GM12878 (cell line): ENCODE measurements at regions not wholly inside any gene's neighbourhood (a gene's known extent, or its start where the extent isn't known, plus 50 kb on each side); places are given as distances from the start of the nearest gene placed in this dataset.

ENCODE experiments used
- ATAC-seq: fragments of 200-7000 bp; cut with Tn5 transposase; 3 replicates; pipeline ENCODE4 v1.9.1; 2020; ENCODE audit warnings: mild to moderate bottlenecking, moderate library complexity
- BruUV-seq: library from RNA; stranded (reverse); fragments of 400-500 nt; replicated peaks from 2 replicates; lab custom pipeline; 2021; lab: Mats Ljungman, UMichigan
- CTCF ChIA-PET: fragments of 300-600 bp; sonication (Branson Sonifier 250); formaldehyde crosslinking; extraction: SDS; loops from one replicate; lab custom pipeline; 2021; ENCODE audit warnings: inconsistent platforms; lab: Yijun Ruan, JAX
- POLR2A ChIA-PET: fragments of 350-600 bp; formaldehyde crosslinking; extraction: SDS; loops from one replicate; lab custom pipeline; 2021; ENCODE audit warnings: inconsistent platforms; lab: Charles Lee
- RAD21 ChIA-PET: fragments of 300-600 bp; sonication (Branson Sonifier 250); formaldehyde crosslinking; loops from one replicate; lab custom pipeline; 2023; ENCODE audit warnings: antibody characterized with exemption; ENCODE audit not compliant: unreplicated experiment; lab: Charles Lee
- SMC1A ChIA-PET: fragments of 300-600 bp; sonication (Branson Sonifier 250); formaldehyde crosslinking; loops from one replicate; lab custom pipeline; 2023; ENCODE audit not compliant: unreplicated experiment, uncharacterized antibody; lab: Charles Lee
- DNase-seq: peaks from one replicate; pipeline ENCODE4 v3.0.0-alpha.2; 2011; ENCODE audit warnings: low read depth, low spot score
- FAIRE-seq: peaks from 3 replicates; lab custom pipeline; 2011; peaks lifted over from hg19 to GRCh38; lab: Jason Lieb, UNC
- H2AFZ ChIP-seq: 2 replicates; pipeline ENCODE4 v1.6.0; 2011; ENCODE audit warnings: low read depth, low read length, control low read depth; ENCODE audit not compliant: control insufficient read depth
- H3K27ac ChIP-seq: 2 replicates; pipeline ENCODE4 v1.5.1; 2011; ENCODE audit warnings: control low read depth; ENCODE audit not compliant: control insufficient read depth, insufficient read depth
- H3K27me3 ChIP-seq, 2 experiments: replicated peaks in 1 of 2; 2 replicates each; pipeline versions ENCODE4 v1.6.0 to v1.6.1; 2011; ENCODE audit warnings: low read length in 1 of 2; ENCODE audit not compliant: control insufficient read depth in 2 of 2, insufficient read depth in 2 of 2
- H3K36me3 ChIP-seq, 2 experiments: 2 replicates each; pipeline ENCODE4 v1.5.1; 2011; ENCODE audit warnings: low read length in 1 of 2; ENCODE audit not compliant: control insufficient read depth in 2 of 2, insufficient read depth in 2 of 2
- H3K4me1 ChIP-seq: 2 replicates; pipeline ENCODE4 v1.6.1; 2011; ENCODE audit warnings: mild to moderate bottlenecking, low read length, moderate library complexity, mixed read lengths; ENCODE audit not compliant: control insufficient read depth, insufficient read depth
- H3K4me2 ChIP-seq: 2 replicates; pipeline ENCODE4 v1.6.0; 2011; ENCODE audit warnings: control low read depth; ENCODE audit not compliant: control insufficient read depth, insufficient read depth
- H3K4me3 ChIP-seq: fragments of 200-600 bp; sonication (generic); 2 replicates; pipeline ENCODE4 v1.5.1; 2016
- H3K79me2 ChIP-seq: 2 replicates; pipeline ENCODE4 v1.6.0; 2011; ENCODE audit warnings: low read length; ENCODE audit not compliant: control insufficient read depth, insufficient read depth
- H3K9ac ChIP-seq: 2 replicates; pipeline ENCODE4 v1.8.0; 2011; ENCODE audit warnings: low read length, control low read depth, mixed read lengths; ENCODE audit not compliant: control insufficient read depth, insufficient read depth
- H3K9me3 ChIP-seq: replicated peaks from 3 replicates; pipeline ENCODE4 v1.5.1; 2011; ENCODE audit warnings: mild to moderate bottlenecking, low read length; ENCODE audit not compliant: control insufficient read depth, insufficient read depth
- H4K20me1 ChIP-seq: 2 replicates; pipeline ENCODE4 v1.6.0; 2011; ENCODE audit not compliant: control insufficient read depth, insufficient read depth
- GATAD2B ChIP-seq: fragments of 450-650 bp; conservative IDR thresholded peaks from 2 replicates; pipeline ENCODE4 v1.6.1; 2017; ENCODE audit warnings: low read depth, mild to moderate bottlenecking, moderate library complexity
- HDAC6 ChIP-seq: fragments of 200-600 bp; sonication (generic); IDR thresholded peaks from one replicate; pipeline ENCODE4 v1.8.0; 2017; ENCODE audit warnings: antibody characterized with exemption; ENCODE audit not compliant: unreplicated experiment
- IKZF2 ChIP-seq, 2 experiments: fragments of 450-650 bp; IDR thresholded peaks; 2 replicates each; pipeline ENCODE4 v1.6.1; 2017; ENCODE audit warnings: mild to moderate bottlenecking in 2 of 2, moderate library complexity in 2 of 2
- PAX8 ChIP-seq: fragments of 450-650 bp; IDR thresholded peaks from 2 replicates; pipeline ENCODE4 v1.6.1; 2017; ENCODE audit warnings: mild to moderate bottlenecking, moderate library complexity
- SRF ChIP-seq, 2 experiments: IDR thresholded peaks; 2 replicates each; pipeline ENCODE4 v1.6.1; 2011; ENCODE audit warnings: low read depth in 2 of 2, low read length in 2 of 2, mild to moderate bottlenecking in 1 of 2, moderate library complexity in 1 of 2
- ZNF207 ChIP-seq: fragments of 450-650 bp; IDR thresholded peaks from 2 replicates; pipeline ENCODE4 v1.6.1; 2014; ENCODE audit warnings: antibody characterized with exemption, mild to moderate bottlenecking, borderline replicate concordance
- ZNF24 ChIP-seq: fragments of 450-650 bp; IDR thresholded peaks from 2 replicates; pipeline ENCODE4 v1.6.1; 2017; ENCODE audit warnings: antibody characterized with exemption, mild to moderate bottlenecking
- ZNF274 ChIP-seq: IDR thresholded peaks from one replicate; pipeline ENCODE4 v1.8.0; 2011; ENCODE audit not compliant: insufficient read length, insufficient read depth
- WGBS: methylation state at CpG from one replicate; pipeline ENCODE4 v1.1.6; 2016; ENCODE audit warnings: low lambda C conversion rate; ENCODE audit not compliant: insufficient replicate concordance, insufficient coverage; ENCODE audit errors: missing lambda C conversion rate; 5-methylcytosine and 5-hydroxymethylcytosine counted together
- in situ Hi-C: fragments of 300-500 bp; cut with MboI; formaldehyde crosslinking; loops from 9 replicates; pipeline ENCODE4 v1.14.3; 2018; ENCODE audit warnings: mixed read lengths
- intact Hi-C: fragments of 100-400 bp; cut with micrococcal nuclease; formaldehyde crosslinking; loops from one replicate; pipeline ENCODE4 v1.14.2; 2022; ENCODE audit not compliant: unreplicated experiment
- TF ChIP-seq, protein P1 (sequence below): fragments of 450-650 bp; IDR thresholded peaks from 2 replicates; pipeline ENCODE4 v1.6.1; 2016; ENCODE audit warnings: mild to moderate bottlenecking
- TF ChIP-seq, protein P2 (sequence below): IDR thresholded peaks from 2 replicates; pipeline ENCODE4 v1.6.1; 2012; ENCODE audit warnings: low read depth, low read length, improper control_type of control experiment

DNA sequence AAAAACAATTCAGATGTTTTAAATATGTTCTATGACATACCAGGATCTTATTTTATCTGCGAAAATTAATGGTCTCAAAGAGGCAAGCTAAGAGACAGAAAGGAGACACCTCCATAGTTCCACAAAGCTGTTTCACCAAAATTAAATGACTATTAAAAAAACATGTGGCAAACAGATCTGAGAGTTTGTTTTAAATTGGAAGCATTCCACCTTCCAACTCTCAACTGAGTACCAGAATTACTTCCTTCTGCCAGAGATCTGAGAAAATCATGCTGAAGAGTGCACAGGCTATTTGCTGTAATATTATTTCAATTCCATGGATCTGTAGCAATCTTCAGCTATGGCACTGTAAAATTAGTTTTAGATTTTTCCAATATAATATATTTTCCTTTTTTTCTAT, 669.5 kb upstream of the MARCKS start:
- WGBS, result 31% methylated on average over 1 of the region's 1 CpG
- SMC1A ChIA-PET, result interaction anchor here (0.6 to 0.7 kb wide), 2 partner anchors 229 to 692 kb away, joined by 3 read pairs; no protein-coding TSS in a partner anchor
- CTCF ChIA-PET, result interaction anchor here (1.2 kb wide), 1 partner anchor 692 kb away, joined by 3 read pairs; no protein-coding TSS in a partner anchor

DNA sequence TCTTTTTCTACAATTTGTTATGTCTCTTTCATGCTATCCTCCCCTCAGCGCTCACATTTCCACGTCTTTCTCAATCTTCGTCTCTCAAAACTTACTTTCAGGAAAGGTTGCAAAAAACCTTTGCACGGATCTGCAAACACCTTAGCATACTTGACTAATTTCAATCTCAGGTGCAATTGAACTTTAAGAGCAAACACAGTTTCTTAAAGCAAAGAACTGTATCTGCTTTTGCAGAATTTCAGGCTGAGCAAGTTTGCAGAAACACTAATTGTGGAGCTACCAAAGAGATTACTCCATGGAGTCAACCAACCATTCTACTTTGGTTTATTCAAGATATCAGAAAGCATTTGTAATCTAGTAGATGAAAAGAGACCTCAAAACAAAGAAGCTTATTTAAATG, 668.2 kb upstream of the MARCKS start:
- FAIRE-seq, result no peak
- TF ChIP-seq HDAC6, result no peak
- no peak for TF ChIP-seq ZNF24
- TF ChIP-seq SRF (IDR thresholded peaks at IDR 0.05; ENCODE audit: low read depth in 2 of 2, low read length in 2 of 2), result no peak
- TF ChIP-seq, protein P1, sequence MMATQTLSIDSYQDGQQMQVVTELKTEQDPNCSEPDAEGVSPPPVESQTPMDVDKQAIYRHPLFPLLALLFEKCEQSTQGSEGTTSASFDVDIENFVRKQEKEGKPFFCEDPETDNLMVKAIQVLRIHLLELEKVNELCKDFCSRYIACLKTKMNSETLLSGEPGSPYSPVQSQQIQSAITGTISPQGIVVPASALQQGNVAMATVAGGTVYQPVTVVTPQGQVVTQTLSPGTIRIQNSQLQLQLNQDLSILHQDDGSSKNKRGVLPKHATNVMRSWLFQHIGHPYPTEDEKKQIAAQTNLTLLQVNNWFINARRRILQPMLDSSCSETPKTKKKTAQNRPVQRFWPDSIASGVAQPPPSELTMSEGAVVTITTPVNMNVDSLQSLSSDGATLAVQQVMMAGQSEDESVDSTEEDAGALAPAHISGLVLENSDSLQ, result no peak
- TF ChIP-seq, protein P2, sequence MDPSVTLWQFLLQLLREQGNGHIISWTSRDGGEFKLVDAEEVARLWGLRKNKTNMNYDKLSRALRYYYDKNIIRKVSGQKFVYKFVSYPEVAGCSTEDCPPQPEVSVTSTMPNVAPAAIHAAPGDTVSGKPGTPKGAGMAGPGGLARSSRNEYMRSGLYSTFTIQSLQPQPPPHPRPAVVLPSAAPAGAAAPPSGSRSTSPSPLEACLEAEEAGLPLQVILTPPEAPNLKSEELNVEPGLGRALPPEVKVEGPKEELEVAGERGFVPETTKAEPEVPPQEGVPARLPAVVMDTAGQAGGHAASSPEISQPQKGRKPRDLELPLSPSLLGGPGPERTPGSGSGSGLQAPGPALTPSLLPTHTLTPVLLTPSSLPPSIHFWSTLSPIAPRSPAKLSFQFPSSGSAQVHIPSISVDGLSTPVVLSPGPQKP, result no peak
- no peak for TF ChIP-seq PAX8
- TF ChIP-seq IKZF2 (IDR thresholded peaks at IDR 0.05), result no peak
- no peak for TF ChIP-seq GATAD2B
- TF ChIP-seq ZNF274, result no peak
- Histone ChIP-seq H3K4me3 (no peak overlapping the region), H3K27me3 (no peaks in the 10 kb centered on the region; a peak in 1 of 4 replicates), H3K9ac (no peak overlapping the region), H2AFZ (no peak overlapping the region), H3K4me1 (no peaks in the 10 kb centered on the region), H3K27ac (no peak overlapping the region), H3K9me3 (no peaks in the 10 kb centered on the region), H3K79me2 (no peaks in the 10 kb centered on the region), H3K4me2 (no peak overlapping the region), H3K36me3 (no peaks in the 10 kb centered on the region), H4K20me1 (no peaks in the 10 kb centered on the region)
- no TSS peak for BruUV-seq
- ChIA-PET SMC1A (interaction anchor here (0.9 to 1.3 kb wide), 3 partner anchors 17 to 703 kb away, joined by 3 to 5 read pairs (median 4); no protein-coding TSS in a partner anchor), POLR2A (no interaction called here), RAD21 (no interaction called here), CTCF (interaction anchor here (1.6 kb wide), 1 partner anchor 690 kb away, joined by 4 read pairs; no protein-coding TSS in a partner anchor)
- ATAC-seq, result no peak
- WGBS, result 68% methylated on average over 4 of the region's 4 CpGs
- in situ Hi-C loops, result no loop called here
- no peak for DNase-seq
- intact Hi-C loops, result no loop called here

More for the DNA sequence above, 669.5 kb upstream of the MARCKS start:
- ChIA-PET POLR2A (no interaction called here), RAD21 (interaction anchor here (0.9 kb wide), 1 partner anchor 308 kb away, joined by 4 read pairs; no protein-coding TSS in a partner anchor)
- Histone ChIP-seq H3K27me3 (no peaks in the 10 kb centered on the region; a peak in 1 of 4 replicates), H4K20me1 (no peaks in the 10 kb centered on the region), H3K4me3 (no peak overlapping the region), H3K9ac (no peak overlapping the region), H3K9me3 (no peaks in the 10 kb centered on the region), H3K4me2 (no peak overlapping the region), H3K27ac (no peak overlapping the region), H3K36me3 (no peaks in the 10 kb centered on the region), H3K4me1 (no peaks in the 10 kb centered on the region), H2AFZ (no peak overlapping the region), H3K79me2 (no peaks in the 10 kb centered on the region)
- in situ Hi-C loops, result no loop called here
- intact Hi-C loops, result no loop called here
- ATAC-seq (no peak), DNase-seq (no peak), FAIRE-seq (no peak)
- no peak for TF ChIP-seq HDAC6
- TF ChIP-seq ZNF207, result no peak
- no TSS peak for BruUV-seq
